Neural progenitor cell (in vitro differentiated cells): ENCODE measurements at regions not wholly inside any gene's neighbourhood (a gene's known extent, or its start where the extent isn't known, plus 50 kb on each side); places are given as distances from the start of the nearest gene placed in this dataset.

Source experiments
- DNase-seq: peaks from one replicate; pipeline ENCODE4 v3.0.0-alpha.2; 2016; ENCODE audit warnings: low spot score
- H2AFZ ChIP-seq: fragments of 200-600 bp; sonication (generic); replicated peaks from 2 replicates; pipeline ENCODE4 v1.6.1; 2016; ENCODE audit warnings: antibody characterized with exemption
- H3F3A ChIP-seq: fragments of 200-600 bp; sonication (generic); 2 replicates; pipeline ENCODE4 v1.6.1; 2016; ENCODE audit warnings: antibody characterized with exemption, low read depth
- H3K27ac ChIP-seq: fragments of 200-600 bp; sonication (generic); 2 replicates; pipeline ENCODE4 v1.5.1; 2016; ENCODE audit warnings: mild to moderate bottlenecking
- H3K27me3 ChIP-seq: fragments of 200-600 bp; sonication (generic); 2 replicates; pipeline ENCODE4 v1.6.1; 2016; ENCODE audit warnings: mild to moderate bottlenecking, moderate library complexity
- H3K36me3 ChIP-seq: fragments of 200-600 bp; sonication (generic); 2 replicates; pipeline ENCODE4 v1.5.1; 2016
- H3K4me1 ChIP-seq: fragments of 200-600 bp; sonication (generic); 2 replicates; pipeline ENCODE4 v1.6.1; 2016; ENCODE audit warnings: mixed run types
- H3K4me2 ChIP-seq: fragments of 200-600 bp; sonication (generic); 2 replicates; pipeline ENCODE4 v1.6.1; 2016
- H3K4me3 ChIP-seq: fragments of 200-600 bp; sonication (generic); 2 replicates; pipeline ENCODE4 v1.5.1; 2016
- H3K79me2 ChIP-seq: fragments of 200-600 bp; sonication (generic); 2 replicates; pipeline ENCODE4 v1.6.1; 2016; ENCODE audit warnings: low read depth
- H3K9ac ChIP-seq: fragments of 200-600 bp; sonication (generic); 2 replicates; pipeline ENCODE4 v1.6.1; 2016
- H3K9me3 ChIP-seq: fragments of 200-600 bp; sonication (generic); 2 replicates; pipeline ENCODE4 v1.5.1; 2016; ENCODE audit warnings: low read depth
- H4K20me1 ChIP-seq: fragments of 200-600 bp; sonication (generic); 2 replicates; pipeline ENCODE4 v1.6.1; 2016; ENCODE audit warnings: low read depth
- H3K27ac Mint-ChIP-seq: 3 replicates; pipeline ENCODE4 v1.8.0; 2021; ENCODE audit warnings: mixed read lengths
- H3K27me3 Mint-ChIP-seq: 2 replicates; pipeline ENCODE4 v1.8.0; 2022; ENCODE audit warnings: low read depth, mild to moderate bottlenecking, inconsistent platforms, moderate library complexity, mixed read lengths; ENCODE audit not compliant: insufficient read depth
- H3K36me3 Mint-ChIP-seq: 3 replicates; pipeline ENCODE4 v1.8.0; 2021; ENCODE audit warnings: mixed read lengths
- H3K4me1 Mint-ChIP-seq: 3 replicates; pipeline ENCODE4 v1.8.0; 2021; ENCODE audit warnings: mixed read lengths
- H3K4me3 Mint-ChIP-seq: 3 replicates; pipeline ENCODE4 v1.8.0; 2021; ENCODE audit warnings: mild to moderate bottlenecking, moderate library complexity, mixed read lengths
- H3K9me3 Mint-ChIP-seq: 3 replicates; pipeline ENCODE4 v1.8.0; 2020; ENCODE audit warnings: mixed read lengths
- EZH2 ChIP-seq: fragments of 200-600 bp; sonication (generic); IDR thresholded peaks from 2 replicates; pipeline ENCODE4 v1.6.1; 2017; ENCODE audit warnings: antibody characterized with exemption, mild to moderate bottlenecking, moderate library complexity
- EZH2phosphoT487 ChIP-seq: fragments of 200-600 bp; sonication (generic); IDR thresholded peaks from 2 replicates; pipeline ENCODE4 v1.6.1; 2017; ENCODE audit warnings: antibody characterized with exemption
- TF ChIP-seq, protein P1 (sequence below): fragments of 200-600 bp; sonication (generic); IDR thresholded peaks from 2 replicates; pipeline ENCODE4 v1.5.1; 2017; ENCODE audit warnings: antibody characterized with exemption, mild to moderate bottlenecking

DNA sequence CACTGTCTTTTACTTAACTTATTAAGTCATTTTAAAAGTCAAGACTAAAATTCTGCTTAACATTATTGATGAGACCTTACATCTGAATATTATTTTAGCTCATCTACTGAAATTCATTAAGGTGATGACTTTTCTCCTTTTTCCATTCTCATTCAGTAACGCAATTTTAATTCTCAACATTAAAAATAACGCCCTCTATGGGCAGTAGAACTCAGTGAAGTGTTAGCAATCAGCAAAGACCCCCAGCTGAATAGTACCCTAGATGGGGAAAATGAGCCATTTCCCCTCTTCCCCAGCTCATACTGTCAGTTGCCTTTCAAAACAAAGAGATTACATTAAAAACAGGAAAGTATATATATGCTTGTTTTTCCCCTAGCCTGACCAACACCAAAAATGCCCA lies 203.3 kb downstream of the NR4A2 start:
- Mint-ChIP-seq H3K27ac (no peak overlapping the region), H3K36me3 (no peaks in the 10 kb centered on the region), H3K9me3 (no peaks in the 10 kb centered on the region), H3K4me1 (peaks cover 5% of the 10 kb centered on the region), H3K4me3 (no peak overlapping the region), H3K27me3 (no peaks in the 10 kb centered on the region)
- DNase-seq, result no peak
- no peaks in the 10 kb centered on the region for H4K20me1 ChIP-seq
- H3K27ac ChIP-seq, result no peak overlapping the region
- H2AFZ ChIP-seq, result no peak overlapping the region
- H3K36me3 ChIP-seq, result no peaks in the 10 kb centered on the region
- no peak overlapping the region for H3K9ac ChIP-seq
- no peaks in the 10 kb centered on the region for H3K79me2 ChIP-seq
- no peak overlapping the region for H3K4me2 ChIP-seq
- H3K9me3 ChIP-seq, result no peaks in the 10 kb centered on the region
- H3K4me1 ChIP-seq, result no peaks in the 10 kb centered on the region
- no peak for TF ChIP-seq EZH2
- TF ChIP-seq, protein P1, sequence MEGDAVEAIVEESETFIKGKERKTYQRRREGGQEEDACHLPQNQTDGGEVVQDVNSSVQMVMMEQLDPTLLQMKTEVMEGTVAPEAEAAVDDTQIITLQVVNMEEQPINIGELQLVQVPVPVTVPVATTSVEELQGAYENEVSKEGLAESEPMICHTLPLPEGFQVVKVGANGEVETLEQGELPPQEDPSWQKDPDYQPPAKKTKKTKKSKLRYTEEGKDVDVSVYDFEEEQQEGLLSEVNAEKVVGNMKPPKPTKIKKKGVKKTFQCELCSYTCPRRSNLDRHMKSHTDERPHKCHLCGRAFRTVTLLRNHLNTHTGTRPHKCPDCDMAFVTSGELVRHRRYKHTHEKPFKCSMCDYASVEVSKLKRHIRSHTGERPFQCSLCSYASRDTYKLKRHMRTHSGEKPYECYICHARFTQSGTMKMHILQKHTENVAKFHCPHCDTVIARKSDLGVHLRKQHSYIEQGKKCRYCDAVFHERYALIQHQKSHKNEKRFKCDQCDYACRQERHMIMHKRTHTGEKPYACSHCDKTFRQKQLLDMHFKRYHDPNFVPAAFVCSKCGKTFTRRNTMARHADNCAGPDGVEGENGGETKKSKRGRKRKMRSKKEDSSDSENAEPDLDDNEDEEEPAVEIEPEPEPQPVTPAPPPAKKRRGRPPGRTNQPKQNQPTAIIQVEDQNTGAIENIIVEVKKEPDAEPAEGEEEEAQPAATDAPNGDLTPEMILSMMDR, result peak; percentile 33
- H3K4me3 ChIP-seq, result no peak overlapping the region
- H3K27me3 ChIP-seq, result no peaks in the 10 kb centered on the region
- peaks cover 8% of the 10 kb centered on the region for H3F3A ChIP-seq

DNA sequence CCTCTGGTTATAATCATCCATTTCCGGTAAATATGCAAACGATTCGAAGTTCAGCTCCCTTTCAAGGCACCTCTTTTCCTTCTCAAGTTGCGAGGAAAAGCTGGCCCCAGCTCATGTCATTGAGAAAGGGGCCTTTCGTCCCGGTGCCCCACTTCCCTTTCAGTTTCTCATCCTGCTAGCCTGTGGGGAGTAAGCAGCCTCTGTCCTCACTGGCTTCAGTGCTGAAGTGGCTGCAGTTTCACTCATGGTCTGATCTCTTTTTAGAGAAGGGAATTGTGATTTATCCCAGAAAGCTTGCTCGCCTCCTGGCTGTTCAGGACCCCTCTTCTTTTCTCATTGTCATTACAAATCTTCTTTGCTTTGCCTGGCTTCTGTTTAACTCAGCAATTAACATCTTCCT lies 207.5 kb downstream of the NR4A2 start:
- Histone ChIP-seq H3K36me3 (no peaks in the 10 kb centered on the region), H3K4me2 (peak overlapping the region; percentile 8), H3K79me2 (no peaks in the 10 kb centered on the region), H2AFZ (no peak overlapping the region), H3K27me3 (no peaks in the 10 kb centered on the region), H3K27ac (no peak overlapping the region), H3K4me3 (no peak overlapping the region), H3K9me3 (no peaks in the 10 kb centered on the region), H4K20me1 (no peaks in the 10 kb centered on the region), H3F3A (peaks cover 8% of the 10 kb centered on the region), H3K9ac (no peak overlapping the region), H3K4me1 (no peaks in the 10 kb centered on the region)
- H3K27ac Mint-ChIP-seq, result no peak overlapping the region
- peaks cover 10% of the 10 kb centered on the region for H3K9me3 Mint-ChIP-seq
- TF ChIP-seq EZH2, result no peak
- no peak for TF ChIP-seq EZH2phosphoT487
- TF ChIP-seq, protein P1, result no peak
- DNase-seq, result peak; percentile 40
- H3K27me3 Mint-ChIP-seq, result peaks cover 6% of the 10 kb centered on the region
- peaks cover 5% of the 10 kb centered on the region for H3K4me1 Mint-ChIP-seq
- no peak overlapping the region for H3K4me3 Mint-ChIP-seq
- no peaks in the 10 kb centered on the region for H3K36me3 Mint-ChIP-seq

DNA sequence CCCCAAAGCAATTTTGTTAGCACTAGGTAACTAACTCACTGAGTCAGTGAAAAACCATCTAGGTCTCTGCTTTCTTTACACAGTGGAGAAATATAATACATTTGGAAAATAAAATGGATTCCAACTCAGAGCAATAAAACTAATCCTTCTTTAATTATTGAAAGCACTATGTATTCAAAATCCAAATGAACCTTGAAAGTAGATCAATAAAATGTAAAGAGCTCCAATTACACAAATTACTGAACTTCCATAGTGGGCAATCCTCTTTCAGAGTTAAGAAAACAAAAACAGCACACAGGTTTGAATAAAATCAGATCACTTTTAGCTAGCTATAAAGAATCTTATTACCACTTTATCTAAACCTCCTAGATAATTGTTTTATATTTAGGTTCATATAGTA lies 208.1 kb downstream of the NR4A2 start:
- TF ChIP-seq EZH2phosphoT487 (no peak), EZH2 (no peak)
- TF ChIP-seq, protein P1, result no peak
- Histone ChIP-seq H2AFZ (no peak overlapping the region), H3K4me2 (peak overlapping the region; percentile 8), H4K20me1 (no peaks in the 10 kb centered on the region), H3K9ac (no peak overlapping the region), H3K4me3 (no peak overlapping the region), H3K27ac (no peak overlapping the region), H3K27me3 (no peaks in the 10 kb centered on the region), H3K4me1 (no peaks in the 10 kb centered on the region), H3K9me3 (no peaks in the 10 kb centered on the region), H3K79me2 (no peaks in the 10 kb centered on the region), H3K36me3 (no peaks in the 10 kb centered on the region), H3F3A (peaks cover 8% of the 10 kb centered on the region)
- Mint-ChIP-seq H3K9me3 (peaks cover 10% of the 10 kb centered on the region), H3K27ac (no peak overlapping the region), H3K27me3 (peaks cover 6% of the 10 kb centered on the region), H3K36me3 (no peaks in the 10 kb centered on the region), H3K4me3 (no peak overlapping the region), H3K4me1 (peaks cover 5% of the 10 kb centered on the region)
- no peak for DNase-seq
